H1 (cell line): ENCODE measurements at regions not wholly inside any gene's neighbourhood (a gene's known extent, or its start where the extent isn't known, plus 50 kb on each side); places are given as distances from the start of the nearest gene placed in this dataset.

Experiments
- CTCF ChIA-PET: fragments of 300-600 bp; sonication (Branson Sonifier 250); formaldehyde crosslinking; loops from one replicate; lab custom pipeline; 2021; ENCODE audit not compliant: partially characterized antibody; lab: Charles Lee
- POLR2A ChIA-PET: fragments of 300-600 bp; sonication (Branson Sonifier 250); formaldehyde crosslinking; loops from one replicate; lab custom pipeline; 2021; ENCODE audit warnings: inconsistent platforms; ENCODE audit not compliant: partially characterized antibody; lab: Charles Lee
- DNase-seq, 2 experiments: peaks; one replicate each; pipeline versions ENCODE4 v3.0.0 to v3.0.0-alpha.2; 2010 to 2022; ENCODE audit warnings: low spot score in 2 of 2, low read depth in 1 of 2, mixed read lengths in 1 of 2
- FAIRE-seq: peaks from 2 replicates; lab custom pipeline; 2011; peaks lifted over from hg19 to GRCh38; lab: Jason Lieb, UNC
- H2AFZ ChIP-seq: 2 replicates; pipeline ENCODE4 v1.8.1; 2012; ENCODE audit warnings: low read length, inconsistent platforms
- H2AK5ac ChIP-seq: 2 replicates; pipeline ENCODE4 v1.6.1; 2013; ENCODE audit warnings: low read depth, low read length
- H2BK120ac ChIP-seq: replicated peaks from 2 replicates; pipeline ENCODE3; 2013; ENCODE audit warnings: low read depth, low read length, inconsistent platforms
- H2BK12ac ChIP-seq: 2 replicates; pipeline ENCODE4 v1.6.1; 2013; ENCODE audit warnings: low read depth, low read length
- H2BK15ac ChIP-seq: 2 replicates; pipeline ENCODE4 v1.6.1; 2013; ENCODE audit warnings: low read length
- H2BK20ac ChIP-seq: 2 replicates; pipeline ENCODE4 v1.6.1; 2013; ENCODE audit warnings: low read length
- H2BK5ac ChIP-seq: 2 replicates; pipeline ENCODE4 v1.6.1; 2013; ENCODE audit warnings: low read depth, low read length
- H3K14ac ChIP-seq: 2 replicates; pipeline ENCODE4 v1.6.1; 2013; ENCODE audit warnings: inconsistent platforms; ENCODE audit not compliant: insufficient read length
- H3K18ac ChIP-seq: 2 replicates; pipeline ENCODE4 v1.6.1; 2013; ENCODE audit warnings: low read length; ENCODE audit errors: extremely low read depth
- H3K23ac ChIP-seq: 2 replicates; pipeline ENCODE4 v1.6.1; 2013; ENCODE audit warnings: inconsistent platforms; ENCODE audit not compliant: insufficient read length
- H3K23me2 ChIP-seq: 2 replicates; pipeline ENCODE4 v1.6.1; 2013; ENCODE audit warnings: low read depth, low read length
- H3K27ac ChIP-seq: 2 replicates; pipeline ENCODE4 v1.6.1; 2011; ENCODE audit warnings: low read depth, low read length, inconsistent platforms
- H3K27me3 ChIP-seq, 4 experiments: replicated peaks in 1 of 4; 1 replicate in 1 of 4; 2 replicates in 3 of 4; pipeline versions ENCODE4 v1.6.1 to v1.8.1; 2011 to 2013; ENCODE audit warnings: low read length in 3 of 4, mild to moderate bottlenecking in 3 of 4, inconsistent platforms in 2 of 4, mixed read lengths in 2 of 4, moderate library complexity in 1 of 4; ENCODE audit not compliant: control insufficient read depth in 3 of 4, insufficient read depth in 3 of 4; ENCODE audit errors: extremely low read depth in 1 of 4
- H3K36me3 ChIP-seq, 4 experiments: 2 replicates each; pipeline versions ENCODE4 v1.6.1 to v1.8.1; 2011 to 2013; ENCODE audit warnings: mild to moderate bottlenecking in 4 of 4, low read length in 3 of 4, moderate library complexity in 2 of 4, control low read depth in 1 of 4, inconsistent platforms in 1 of 4; ENCODE audit not compliant: insufficient read depth in 4 of 4, control insufficient read depth in 2 of 4
- H3K4ac ChIP-seq: replicated peaks from 2 replicates; pipeline ENCODE3; 2013; ENCODE audit warnings: low read length, low read depth, mixed read lengths, inconsistent platforms; ENCODE audit not compliant: insufficient read length
- H3K4me1 ChIP-seq, 4 experiments: replicated peaks in 1 of 4; 1 replicate in 1 of 4; 2 replicates in 3 of 4; pipeline versions ENCODE4 v1.6.1 to v1.8.1; 2011 to 2013; ENCODE audit warnings: low read length in 3 of 4, inconsistent platforms in 2 of 4, mixed read lengths in 1 of 4; ENCODE audit not compliant: insufficient read depth in 4 of 4, control insufficient read depth in 3 of 4
- H3K4me2 ChIP-seq, 2 experiments: 2 replicates each; pipeline versions ENCODE4 v1.6.1 to v1.8.1; 2011 to 2013; ENCODE audit warnings: low read depth in 2 of 2, low read length in 2 of 2, control low read depth in 1 of 2, inconsistent platforms in 1 of 2, mild to moderate bottlenecking in 1 of 2; ENCODE audit not compliant: insufficient read depth in 1 of 2
- H3K4me3 ChIP-seq, 4 experiments: fragments of 200-600, 300-600 bp in 1 of 4; sonication (generic), shearing (Covaris generic), sonication (Bioruptor Twin) in 1 of 4; 2 replicates each; pipeline versions ENCODE4 v1.5.1 to v1.8.1; 2011 to 2016; ENCODE audit warnings: low read length in 4 of 4, low read depth in 3 of 4, control low read depth in 2 of 4, inconsistent platforms in 2 of 4, mild to moderate bottlenecking in 2 of 4, mixed read lengths in 1 of 4, moderate library complexity in 1 of 4; ENCODE audit not compliant: insufficient read depth in 2 of 4; ENCODE audit errors: extremely low read depth in 1 of 4
- H3K56ac ChIP-seq: replicated peaks from 2 replicates; pipeline ENCODE3; 2013; ENCODE audit warnings: low read depth, mild to moderate bottlenecking, mixed read lengths, low read length, inconsistent platforms; ENCODE audit not compliant: insufficient read length
- H3K79me1 ChIP-seq: 2 replicates; pipeline ENCODE4 v1.6.1; 2013; ENCODE audit warnings: low read depth, low read length, control low read depth
- H3K79me2 ChIP-seq, 2 experiments: 2 replicates each; pipeline versions ENCODE4 v1.6.1 to v1.8.1; 2012 to 2013; ENCODE audit warnings: low read length in 2 of 2, mild to moderate bottlenecking in 2 of 2, inconsistent platforms in 1 of 2; ENCODE audit not compliant: insufficient read depth in 2 of 2, control insufficient read depth in 1 of 2
- H3K9ac ChIP-seq, 4 experiments: replicated peaks in 1 of 4; 1 replicate in 1 of 4; 2 replicates in 3 of 4; pipeline versions ENCODE4 v1.6.1 to v1.8.1; 2011 to 2013; ENCODE audit warnings: low read depth in 3 of 4, low read length in 3 of 4, control low read depth in 2 of 4, mild to moderate bottlenecking in 2 of 4, moderate library complexity in 2 of 4, inconsistent platforms in 1 of 4; ENCODE audit errors: extremely low read depth in 1 of 4
- H3K9me3 ChIP-seq, 2 experiments: 2 replicates each; pipeline versions ENCODE4 v1.6.1 to v1.8.1; 2012 to 2013; ENCODE audit warnings: mild to moderate bottlenecking in 2 of 2, moderate library complexity in 2 of 2, control low read depth in 1 of 2, inconsistent platforms in 1 of 2, low read depth in 1 of 2, low read length in 1 of 2, mixed read lengths in 1 of 2; ENCODE audit not compliant: insufficient read depth in 2 of 2
- H4K20me1 ChIP-seq, 2 experiments: replicated peaks in 1 of 2; 2 replicates each; pipeline versions ENCODE3 to v1.8.1; 2011 to 2013; ENCODE audit warnings: inconsistent platforms in 2 of 2, low read length in 2 of 2, mild to moderate bottlenecking in 1 of 2; ENCODE audit not compliant: insufficient read depth in 2 of 2, control insufficient read depth in 1 of 2
- H4K5ac ChIP-seq: 2 replicates; pipeline ENCODE4 v1.6.1; 2013; ENCODE audit warnings: low read length, low read depth, mixed read lengths, inconsistent platforms; ENCODE audit not compliant: insufficient read length
- H4K8ac ChIP-seq: 2 replicates; pipeline ENCODE4 v1.8.0; 2013; ENCODE audit warnings: mild to moderate bottlenecking, moderate library complexity, low read length, inconsistent platforms; ENCODE audit not compliant: insufficient read depth; ENCODE audit errors: extremely low read depth
- H4K91ac ChIP-seq: replicated peaks from 2 replicates; pipeline ENCODE3; 2013; ENCODE audit warnings: low read length, mixed read lengths, inconsistent platforms; ENCODE audit not compliant: insufficient read length
- TBP ChIP-seq: IDR thresholded peaks from 2 replicates; pipeline ENCODE4 v1.6.1; 2011; ENCODE audit warnings: low read depth, low read length, improper control_type of control experiment
- WGBS, 2 experiments: shearing (Covaris generic) in 1 of 2; methylation state at CpG; one replicate each; pipeline versions ENCODE4 v1.1.6 to v1.1.7; 2013 to 2015; ENCODE audit warnings: low lambda C conversion rate in 2 of 2, mixed read lengths in 2 of 2, inconsistent platforms in 1 of 2, low coverage in 1 of 2, missing lambda C conversion rate in 1 of 2; ENCODE audit not compliant: insufficient replicate concordance in 2 of 2, insufficient coverage in 1 of 2, insufficient read length in 1 of 2; ENCODE audit errors: extremely low coverage in 1 of 2, missing lambda C conversion rate in 1 of 2; 5-methylcytosine and 5-hydroxymethylcytosine counted together
- TF ChIP-seq, protein P1 (sequence below): IDR thresholded peaks from 2 replicates; pipeline ENCODE4 v1.6.1; 2012; ENCODE audit warnings: low read length, inconsistent platforms
- TF ChIP-seq, protein P2 (sequence below): IDR thresholded peaks from 2 replicates; pipeline ENCODE4 v1.6.1; 2011; ENCODE audit warnings: low read length, improper control_type of control experiment

DNA sequence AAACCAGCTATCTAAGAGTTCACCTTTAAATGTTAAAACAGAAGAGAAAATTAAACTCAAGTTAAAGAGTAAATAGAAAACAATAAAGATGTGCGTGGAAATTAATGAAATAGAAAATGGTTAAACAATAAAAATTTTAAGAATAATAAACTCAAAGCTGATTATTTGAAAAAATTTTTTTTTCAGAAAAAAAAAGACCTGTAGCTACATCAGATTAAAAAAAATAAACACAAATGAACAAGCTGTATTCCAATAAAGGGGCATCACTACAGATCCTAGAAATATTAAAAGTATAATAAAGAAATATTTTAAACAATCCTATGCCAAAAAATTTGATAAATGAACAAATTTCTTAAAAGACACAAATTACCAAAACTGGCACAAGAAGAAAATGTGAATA, 64.1 kb downstream of the DRD1 start:
- Histone ChIP-seq H3K23me2 (no peaks in the 10 kb centered on the region), H2AK5ac (no peak overlapping the region), H3K4me1 (no peaks in the 10 kb centered on the region), H3K23ac (no peak overlapping the region), H2BK5ac (no peak overlapping the region), H3K56ac (no peak overlapping the region), H4K8ac (no peak overlapping the region), H3K4me2 (no peak overlapping the region), H2BK20ac (no peak overlapping the region), H3K27me3 (no peaks in the 10 kb centered on the region), H4K20me1 (no peaks in the 10 kb centered on the region), H3K9me3 (no peaks in the 10 kb centered on the region), H3K14ac (no peak overlapping the region), H3K4ac (no peak overlapping the region), H3K79me1 (no peaks in the 10 kb centered on the region), H3K79me2 (no peaks in the 10 kb centered on the region), H3K4me3 (no peak overlapping the region), H3K27ac (no peak overlapping the region), H2BK15ac (no peak overlapping the region), H2AFZ (no peak overlapping the region), H4K91ac (no peak overlapping the region), H4K5ac (no peak overlapping the region), H3K18ac (no peak overlapping the region), H2BK120ac (no peak overlapping the region), H3K9ac (no peak overlapping the region), H3K36me3 (no peaks in the 10 kb centered on the region), H2BK12ac (no peak overlapping the region)
- 0% methylated on average over 1 of the region's 1 CpG; no CpG with 5 or more reads in 1 of the 2 experiments for WGBS, 2 experiments
- ChIA-PET CTCF (interaction anchor here (1.2 kb wide), 1 partner anchor 13 kb away, joined by 5 read pairs; no protein-coding TSS in a partner anchor), POLR2A (no interaction called here)
- no peak for DNase-seq
- no peak for TF ChIP-seq TBP
- TF ChIP-seq, protein P1, sequence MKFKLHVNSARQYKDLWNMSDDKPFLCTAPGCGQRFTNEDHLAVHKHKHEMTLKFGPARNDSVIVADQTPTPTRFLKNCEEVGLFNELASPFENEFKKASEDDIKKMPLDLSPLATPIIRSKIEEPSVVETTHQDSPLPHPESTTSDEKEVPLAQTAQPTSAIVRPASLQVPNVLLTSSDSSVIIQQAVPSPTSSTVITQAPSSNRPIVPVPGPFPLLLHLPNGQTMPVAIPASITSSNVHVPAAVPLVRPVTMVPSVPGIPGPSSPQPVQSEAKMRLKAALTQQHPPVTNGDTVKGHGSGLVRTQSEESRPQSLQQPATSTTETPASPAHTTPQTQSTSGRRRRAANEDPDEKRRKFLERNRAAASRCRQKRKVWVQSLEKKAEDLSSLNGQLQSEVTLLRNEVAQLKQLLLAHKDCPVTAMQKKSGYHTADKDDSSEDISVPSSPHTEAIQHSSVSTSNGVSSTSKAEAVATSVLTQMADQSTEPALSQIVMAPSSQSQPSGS, result no peak
- TF ChIP-seq, protein P2, sequence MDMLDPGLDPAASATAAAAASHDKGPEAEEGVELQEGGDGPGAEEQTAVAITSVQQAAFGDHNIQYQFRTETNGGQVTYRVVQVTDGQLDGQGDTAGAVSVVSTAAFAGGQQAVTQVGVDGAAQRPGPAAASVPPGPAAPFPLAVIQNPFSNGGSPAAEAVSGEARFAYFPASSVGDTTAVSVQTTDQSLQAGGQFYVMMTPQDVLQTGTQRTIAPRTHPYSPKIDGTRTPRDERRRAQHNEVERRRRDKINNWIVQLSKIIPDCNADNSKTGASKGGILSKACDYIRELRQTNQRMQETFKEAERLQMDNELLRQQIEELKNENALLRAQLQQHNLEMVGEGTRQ, result no peak
- FAIRE-seq, result no peak
